Activated naive CD8-positive, alpha-beta T cell treated with anti-CD3 and anti-CD28 coated beads for 36 hours (primary cell): ENCODE measurements at regions not wholly inside any gene's neighbourhood (a gene's known extent, or its start where the extent isn't known, plus 50 kb on each side); places are given as distances from the start of the nearest gene placed in this dataset.

Experiments used
- DNase-seq: peaks from one replicate; pipeline ENCODE4 v3.0.0; 2021
- H3K27ac Mint-ChIP-seq: one replicate; pipeline ENCODE4 v1.8.0; 2022; ENCODE audit warnings: mild to moderate bottlenecking, moderate library complexity, mixed read lengths
- H3K27me3 Mint-ChIP-seq: one replicate; pipeline ENCODE4 v1.8.0; 2022; ENCODE audit warnings: mild to moderate bottlenecking, mixed read lengths
- H3K36me3 Mint-ChIP-seq: one replicate; pipeline ENCODE4 v1.8.0; 2021; ENCODE audit warnings: mild to moderate bottlenecking, mixed read lengths
- H3K4me1 Mint-ChIP-seq: one replicate; pipeline ENCODE4 v1.8.0; 2021; ENCODE audit warnings: mixed read lengths
- H3K4me3 Mint-ChIP-seq: one replicate; pipeline ENCODE4 v1.8.0; 2022; ENCODE audit warnings: mild to moderate bottlenecking, moderate library complexity, mixed read lengths
- H3K9me3 Mint-ChIP-seq: one replicate; pipeline ENCODE4 v1.8.0; 2022; ENCODE audit warnings: mixed read lengths

GRCh38 chr14:41144370-41144769 lies 462.3 kb upstream of the LRFN5 start:
- no peak for DNase-seq
- Mint-ChIP-seq H3K27me3 (no peaks in the 10 kb centered on the region), H3K4me1 (no peaks in the 10 kb centered on the region), H3K4me3 (no peak overlapping the region), H3K36me3 (no peaks in the 10 kb centered on the region), H3K27ac (no peak overlapping the region), H3K9me3 (no peaks in the 10 kb centered on the region)

- Mint-ChIP-seq H3K4me3 (no peak overlapping the region), H3K36me3 (no peaks in the 10 kb centered on the region), H3K4me1 (no peaks in the 10 kb centered on the region), H3K27me3 (no peaks in the 10 kb centered on the region), H3K9me3 (no peaks in the 10 kb centered on the region), H3K27ac (no peak overlapping the region)
- no peak for DNase-seq
Observed at GRCh38 chr14:41137741-41138140, 468.9 kb upstream of the LRFN5 start.

GRCh38 chr14:41130274-41130673 lies 476.4 kb upstream of the LRFN5 start:
- no peaks in the 10 kb centered on the region for H3K27me3 Mint-ChIP-seq
- H3K4me3 Mint-ChIP-seq: no peak overlapping the region
- H3K4me1 Mint-ChIP-seq: no peaks in the 10 kb centered on the region

GRCh38 chr14:41120402-41120801 lies 486.3 kb upstream of the LRFN5 start:
- H3K36me3 Mint-ChIP-seq: no peaks in the 10 kb centered on the region
- no peak overlapping the region for H3K27ac Mint-ChIP-seq
- H3K4me3 Mint-ChIP-seq: no peak overlapping the region
- DNase-seq: no peak
- H3K4me1 Mint-ChIP-seq: no peaks in the 10 kb centered on the region
- H3K9me3 Mint-ChIP-seq: no peaks in the 10 kb centered on the region
- no peaks in the 10 kb centered on the region for H3K27me3 Mint-ChIP-seq

More at GRCh38 chr14:41130274-41130673, 476.4 kb upstream of the LRFN5 start:
- H3K9me3 Mint-ChIP-seq: no peaks in the 10 kb centered on the region
- H3K27ac Mint-ChIP-seq: no peak overlapping the region
- no peak for DNase-seq
- H3K36me3 Mint-ChIP-seq: no peaks in the 10 kb centered on the region

- Mint-ChIP-seq H3K36me3 (no peaks in the 10 kb centered on the region), H3K27ac (no peak overlapping the region), H3K27me3 (no peaks in the 10 kb centered on the region), H3K9me3 (peaks cover under 1% of the 10 kb centered on the region), H3K4me3 (no peak overlapping the region), H3K4me1 (no peaks in the 10 kb centered on the region)
- no peak for DNase-seq
Observed at GRCh38 chr14:41096131-41096530, 510.5 kb upstream of the LRFN5 start.

- H3K4me3 Mint-ChIP-seq: no peak overlapping the region
- DNase-seq: no peak
- H3K9me3 Mint-ChIP-seq: peaks cover 22% of the 10 kb centered on the region
- no peaks in the 10 kb centered on the region for H3K27me3 Mint-ChIP-seq
- no peaks in the 10 kb centered on the region for H3K36me3 Mint-ChIP-seq
- H3K27ac Mint-ChIP-seq: no peak overlapping the region
- no peaks in the 10 kb centered on the region for H3K4me1 Mint-ChIP-seq
Observed at GRCh38 chr14:41087056-41087455, 519.6 kb upstream of the LRFN5 start.

GRCh38 chr14:41073544-41073943 lies 533.1 kb upstream of the LRFN5 start:
- DNase-seq: no peak
- Mint-ChIP-seq H3K36me3 (no peaks in the 10 kb centered on the region), H3K9me3 (no peaks in the 10 kb centered on the region), H3K27me3 (no peaks in the 10 kb centered on the region), H3K4me3 (no peak overlapping the region), H3K27ac (no peak overlapping the region), H3K4me1 (no peaks in the 10 kb centered on the region)

GRCh38 chr14:41072776-41073175 lies 533.9 kb upstream of the LRFN5 start:
- no peak overlapping the region for H3K4me3 Mint-ChIP-seq
- no peaks in the 10 kb centered on the region for H3K27me3 Mint-ChIP-seq
- H3K27ac Mint-ChIP-seq: no peak overlapping the region
- no peaks in the 10 kb centered on the region for H3K36me3 Mint-ChIP-seq
- no peaks in the 10 kb centered on the region for H3K9me3 Mint-ChIP-seq
- no peak for DNase-seq
- H3K4me1 Mint-ChIP-seq: no peaks in the 10 kb centered on the region

- Mint-ChIP-seq H3K27me3 (no peaks in the 10 kb centered on the region), H3K4me3 (no peak overlapping the region), H3K9me3 (no peaks in the 10 kb centered on the region), H3K36me3 (no peaks in the 10 kb centered on the region), H3K4me1 (no peaks in the 10 kb centered on the region), H3K27ac (no peak overlapping the region)
- no peak for DNase-seq
Observed at GRCh38 chr14:41071351-41071750, 535.3 kb upstream of the LRFN5 start.

- no peaks in the 10 kb centered on the region for H3K4me1 Mint-ChIP-seq
- no peak for DNase-seq
- H3K4me3 Mint-ChIP-seq: no peak overlapping the region
- H3K27ac Mint-ChIP-seq: no peak overlapping the region
- H3K9me3 Mint-ChIP-seq: no peaks in the 10 kb centered on the region
- H3K36me3 Mint-ChIP-seq: no peaks in the 10 kb centered on the region
- no peaks in the 10 kb centered on the region for H3K27me3 Mint-ChIP-seq
Observed at GRCh38 chr14:41062826-41063225, 543.9 kb upstream of the LRFN5 start.

GRCh38 chr14:41055589-41055988 lies 551.1 kb upstream of the LRFN5 start:
- no peaks in the 10 kb centered on the region for H3K9me3 Mint-ChIP-seq

GRCh38 chr14:41051801-41052200 lies 554.9 kb upstream of the LRFN5 start:
- no peak overlapping the region for H3K27ac Mint-ChIP-seq
- no peaks in the 10 kb centered on the region for H3K9me3 Mint-ChIP-seq
- no peaks in the 10 kb centered on the region for H3K36me3 Mint-ChIP-seq
- DNase-seq: no peak
- H3K27me3 Mint-ChIP-seq: no peaks in the 10 kb centered on the region
- H3K4me3 Mint-ChIP-seq: no peak overlapping the region
- no peaks in the 10 kb centered on the region for H3K4me1 Mint-ChIP-seq

More at GRCh38 chr14:41055589-41055988, 551.1 kb upstream of the LRFN5 start:
- H3K36me3 Mint-ChIP-seq: no peaks in the 10 kb centered on the region
- DNase-seq: no peak
- no peak overlapping the region for H3K4me3 Mint-ChIP-seq
- H3K27ac Mint-ChIP-seq: no peak overlapping the region
- H3K27me3 Mint-ChIP-seq: no peaks in the 10 kb centered on the region
- no peaks in the 10 kb centered on the region for H3K4me1 Mint-ChIP-seq

GRCh38 chr14:41047763-41048162 lies 558.9 kb upstream of the LRFN5 start:
- DNase-seq: no peak
- Mint-ChIP-seq H3K4me1 (no peaks in the 10 kb centered on the region), H3K27me3 (no peaks in the 10 kb centered on the region), H3K4me3 (no peak overlapping the region), H3K27ac (no peak overlapping the region), H3K36me3 (no peaks in the 10 kb centered on the region), H3K9me3 (no peaks in the 10 kb centered on the region)

GRCh38 chr14:41037388-41037787 lies 569.3 kb upstream of the LRFN5 start:
- H3K9me3 Mint-ChIP-seq: peaks cover 5% of the 10 kb centered on the region
- no peak overlapping the region for H3K4me3 Mint-ChIP-seq
- no peak overlapping the region for H3K27ac Mint-ChIP-seq
- no peaks in the 10 kb centered on the region for H3K4me1 Mint-ChIP-seq
- no peak for DNase-seq
- H3K27me3 Mint-ChIP-seq: no peaks in the 10 kb centered on the region
- no peaks in the 10 kb centered on the region for H3K36me3 Mint-ChIP-seq

GRCh38 chr14:41034969-41035368 lies 571.7 kb upstream of the LRFN5 start:
- Mint-ChIP-seq H3K4me1 (no peaks in the 10 kb centered on the region), H3K27me3 (no peaks in the 10 kb centered on the region), H3K9me3 (peaks cover 6% of the 10 kb centered on the region), H3K27ac (no peak overlapping the region), H3K36me3 (no peaks in the 10 kb centered on the region), H3K4me3 (no peak overlapping the region)
- no peak for DNase-seq

- no peak for DNase-seq
- Mint-ChIP-seq H3K4me1 (no peaks in the 10 kb centered on the region), H3K27ac (no peak overlapping the region), H3K9me3 (peaks cover 1% of the 10 kb centered on the region), H3K36me3 (no peaks in the 10 kb centered on the region), H3K4me3 (no peak overlapping the region), H3K27me3 (no peaks in the 10 kb centered on the region)
Observed at GRCh38 chr14:41022932-41023331, 583.7 kb upstream of the LRFN5 start.

- Mint-ChIP-seq H3K36me3 (no peaks in the 10 kb centered on the region), H3K27ac (no peak overlapping the region), H3K9me3 (peaks cover under 1% of the 10 kb centered on the region), H3K4me1 (no peaks in the 10 kb centered on the region), H3K4me3 (no peak overlapping the region), H3K27me3 (no peaks in the 10 kb centered on the region)
- no peak for DNase-seq
Observed at GRCh38 chr14:41016213-41016612, 590.5 kb upstream of the LRFN5 start.
